Trophoblast cell (in vitro differentiated cells and primary cell): ENCODE measurements at regions not wholly inside any gene's neighbourhood (a gene's known extent, or its start where the extent isn't known, plus 50 kb on each side); places are given as distances from the start of the nearest gene placed in this dataset.

Experiments used
- DNase-seq, 2 donors: peaks; one replicate each; pipeline ENCODE4 v3.0.0-alpha.2; 2016
- H2AFZ ChIP-seq: 2 replicates; pipeline ENCODE4 v1.6.1; 2013; ENCODE audit warnings: low read length, moderate library complexity, mild to moderate bottlenecking; ENCODE audit not compliant: insufficient read depth, poor library complexity
- H2AK5ac ChIP-seq: 2 replicates; pipeline ENCODE4 v1.6.1; 2013; ENCODE audit warnings: mild to moderate bottlenecking, low read length
- H2BK120ac ChIP-seq: 2 replicates; pipeline ENCODE4 v1.6.1; 2013; ENCODE audit warnings: low read length, mild to moderate bottlenecking, moderate library complexity; ENCODE audit not compliant: insufficient read depth, poor library complexity
- H2BK12ac ChIP-seq: 2 replicates; pipeline ENCODE4 v1.6.1; 2013; ENCODE audit warnings: mild to moderate bottlenecking, low read length, moderate library complexity
- H2BK5ac ChIP-seq: 2 replicates; pipeline ENCODE4 v1.6.1; 2013; ENCODE audit warnings: low read length, low read depth, moderate library complexity, mild to moderate bottlenecking; ENCODE audit not compliant: poor library complexity
- H3K14ac ChIP-seq: 2 replicates; pipeline ENCODE4 v1.6.1; 2013; ENCODE audit warnings: mild to moderate bottlenecking, low read length
- H3K18ac ChIP-seq: 2 replicates; pipeline ENCODE4 v1.6.1; 2013; ENCODE audit warnings: mild to moderate bottlenecking, low read length
- H3K23ac ChIP-seq: 2 replicates; pipeline ENCODE4 v1.6.1; 2013; ENCODE audit warnings: low read length
- H3K27ac ChIP-seq: 2 replicates; pipeline ENCODE4 v1.5.1; 2013; ENCODE audit warnings: low read depth, mild to moderate bottlenecking, inconsistent platforms, low read length, moderate library complexity
- H3K27me3 ChIP-seq: 2 replicates; pipeline ENCODE4 v1.6.1; 2013; ENCODE audit warnings: inconsistent platforms, mild to moderate bottlenecking, low read length, moderate library complexity; ENCODE audit not compliant: insufficient read depth
- H3K36me3 ChIP-seq, 2 experiments: 1 replicate in 1 of 2; 2 replicates in 1 of 2; pipeline ENCODE4 v1.6.1; 2013; ENCODE audit warnings: low read length in 2 of 2, mild to moderate bottlenecking in 2 of 2, moderate library complexity in 1 of 2; ENCODE audit not compliant: insufficient read depth in 2 of 2, control insufficient read depth in 1 of 2
- H3K4ac ChIP-seq: 2 replicates; pipeline ENCODE4 v1.6.1; 2013; ENCODE audit warnings: low read depth, mild to moderate bottlenecking, low read length, moderate library complexity
- H3K4me1 ChIP-seq, 2 experiments: 1 replicate in 1 of 2; 2 replicates in 1 of 2; pipeline ENCODE4 v1.6.1; 2013; ENCODE audit warnings: low read length in 2 of 2, mild to moderate bottlenecking in 2 of 2, moderate library complexity in 1 of 2; ENCODE audit not compliant: insufficient read depth in 2 of 2, control insufficient read depth in 1 of 2
- H3K4me2 ChIP-seq: 2 replicates; pipeline ENCODE4 v1.6.1; 2013; ENCODE audit warnings: inconsistent platforms, mild to moderate bottlenecking, low read length, moderate library complexity
- H3K4me3 ChIP-seq: 2 replicates; pipeline ENCODE4 v1.5.1; 2013; ENCODE audit warnings: mild to moderate bottlenecking, low read depth, low read length, inconsistent platforms
- H3K79me1 ChIP-seq: one replicate; pipeline ENCODE4 v1.6.1; 2013; ENCODE audit warnings: low read length
- H3K79me2 ChIP-seq: 2 replicates; pipeline ENCODE4 v1.6.1; 2013; ENCODE audit warnings: low read length, mild to moderate bottlenecking; ENCODE audit not compliant: control insufficient read depth, insufficient read depth, poor library complexity
- H3K9ac ChIP-seq: 2 replicates; pipeline ENCODE4 v1.6.1; 2013; ENCODE audit warnings: mild to moderate bottlenecking, low read length
- H3K9me3 ChIP-seq: 2 replicates; pipeline ENCODE4 v1.6.1; 2013; ENCODE audit warnings: low read depth, mild to moderate bottlenecking, control low read depth, inconsistent platforms, low read length; ENCODE audit not compliant: insufficient read depth
- H4K12ac ChIP-seq: 2 replicates; pipeline ENCODE4 v1.6.1; 2013; ENCODE audit warnings: low read depth, mild to moderate bottlenecking, low read length, moderate library complexity
- H4K8ac ChIP-seq: 2 replicates; pipeline ENCODE4 v1.6.1; 2013; ENCODE audit warnings: low read depth, mild to moderate bottlenecking, low read length, moderate library complexity
- H4K91ac ChIP-seq: one replicate; pipeline ENCODE4 v1.6.1; 2013; ENCODE audit warnings: low read depth, mild to moderate bottlenecking, low read length, moderate library complexity
- WGBS: extraction: QIAGEN DNeasy Blood & Tissue Kit; methylation state at CpG from one replicate; pipeline ENCODE4 v1.1.7; 2013; ENCODE audit warnings: missing lambda C conversion rate; ENCODE audit not compliant: insufficient read length, insufficient coverage; ENCODE audit errors: extremely low coverage; 5-methylcytosine and 5-hydroxymethylcytosine counted together

DNA sequence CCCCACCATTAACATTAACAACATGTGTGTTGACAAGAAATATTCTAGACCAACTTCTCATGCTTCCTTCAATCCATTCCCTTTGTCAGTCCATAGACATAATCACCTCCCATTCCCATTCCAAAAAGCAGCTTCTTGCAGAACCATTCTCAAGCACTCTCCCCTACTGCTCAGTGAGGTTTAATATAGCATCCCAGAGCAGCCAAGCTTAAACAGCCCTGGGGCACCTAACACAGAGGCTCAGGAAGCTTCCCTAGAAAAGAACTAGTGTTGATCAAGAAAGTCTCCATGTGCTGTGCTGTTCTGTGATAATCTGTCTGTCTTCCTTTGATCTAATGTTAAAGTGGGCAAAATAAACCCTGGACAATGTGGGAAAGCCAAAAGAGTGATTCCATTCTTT lies 174.2 kb upstream of the NOCT start:
- Histone ChIP-seq H3K23ac (no peak overlapping the region), H4K12ac (no peak overlapping the region), H3K79me2 (no peaks in the 10 kb centered on the region), H2AK5ac (no peak overlapping the region), H2AFZ (no peak overlapping the region), H3K79me1 (no peaks in the 10 kb centered on the region), H4K91ac (no peak overlapping the region), H3K9ac (no peak overlapping the region), H3K14ac (no peak overlapping the region), H3K27ac (no peak overlapping the region), H3K36me3 (no peaks in the 10 kb centered on the region), H4K8ac (no peak overlapping the region), H3K18ac (no peak overlapping the region), H3K27me3 (no peaks in the 10 kb centered on the region), H2BK12ac (no peak overlapping the region), H2BK120ac (no peak overlapping the region), H2BK5ac (no peak overlapping the region), H3K4ac (no peak overlapping the region), H3K4me3 (no peak overlapping the region), H3K4me1 (no peaks in the 10 kb centered on the region), H3K4me2 (no peak overlapping the region), H3K9me3 (peaks cover 1% of the 10 kb centered on the region)
- DNase-seq = no peak

DNA sequence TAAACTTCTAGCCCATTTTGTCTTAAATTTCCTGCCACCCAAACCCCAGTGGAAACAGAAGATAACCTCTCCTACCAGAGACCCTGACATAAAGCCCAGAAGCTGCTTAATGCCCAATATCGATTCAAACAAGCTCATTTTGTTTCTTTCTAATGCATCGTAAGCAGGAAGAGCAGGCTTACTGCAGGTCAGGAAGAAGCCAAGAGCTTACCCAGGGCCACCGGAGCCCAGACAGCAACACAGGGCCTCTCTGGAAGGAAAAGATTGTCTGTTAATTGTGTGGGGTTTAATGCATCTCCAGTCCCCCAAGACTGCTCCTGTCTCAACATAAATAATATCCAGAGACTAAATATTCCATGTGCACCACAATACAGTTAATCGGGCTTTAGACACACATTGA lies 177.3 kb upstream of the NOCT start:
- no CpG with 5 or more reads among the region's 4 CpGs for WGBS
- H4K8ac ChIP-seq = no peak overlapping the region
- H3K27ac ChIP-seq = no peak overlapping the region
- no peak overlapping the region for H3K9ac ChIP-seq
- peaks cover 1% of the 10 kb centered on the region for H3K9me3 ChIP-seq
- no peak overlapping the region for H4K91ac ChIP-seq
- no peak overlapping the region for H3K18ac ChIP-seq
- no peak overlapping the region for H3K4me2 ChIP-seq
- H3K4me3 ChIP-seq = no peak overlapping the region
- H3K79me2 ChIP-seq = no peaks in the 10 kb centered on the region
- no peaks in the 10 kb centered on the region for H3K27me3 ChIP-seq
- H3K79me1 ChIP-seq = no peaks in the 10 kb centered on the region
- H2BK12ac ChIP-seq = no peak overlapping the region
- H3K23ac ChIP-seq = no peak overlapping the region
- H3K4ac ChIP-seq = no peak overlapping the region
- H3K36me3 ChIP-seq = no peaks in the 10 kb centered on the region
- no peak overlapping the region for H2BK120ac ChIP-seq
- H2BK5ac ChIP-seq = no peak overlapping the region
- H2AFZ ChIP-seq = no peak overlapping the region
- no peak for DNase-seq
- H3K4me1 ChIP-seq = no peaks in the 10 kb centered on the region
- H2AK5ac ChIP-seq = no peak overlapping the region
- no peak overlapping the region for H3K14ac ChIP-seq
- H4K12ac ChIP-seq = no peak overlapping the region

DNA sequence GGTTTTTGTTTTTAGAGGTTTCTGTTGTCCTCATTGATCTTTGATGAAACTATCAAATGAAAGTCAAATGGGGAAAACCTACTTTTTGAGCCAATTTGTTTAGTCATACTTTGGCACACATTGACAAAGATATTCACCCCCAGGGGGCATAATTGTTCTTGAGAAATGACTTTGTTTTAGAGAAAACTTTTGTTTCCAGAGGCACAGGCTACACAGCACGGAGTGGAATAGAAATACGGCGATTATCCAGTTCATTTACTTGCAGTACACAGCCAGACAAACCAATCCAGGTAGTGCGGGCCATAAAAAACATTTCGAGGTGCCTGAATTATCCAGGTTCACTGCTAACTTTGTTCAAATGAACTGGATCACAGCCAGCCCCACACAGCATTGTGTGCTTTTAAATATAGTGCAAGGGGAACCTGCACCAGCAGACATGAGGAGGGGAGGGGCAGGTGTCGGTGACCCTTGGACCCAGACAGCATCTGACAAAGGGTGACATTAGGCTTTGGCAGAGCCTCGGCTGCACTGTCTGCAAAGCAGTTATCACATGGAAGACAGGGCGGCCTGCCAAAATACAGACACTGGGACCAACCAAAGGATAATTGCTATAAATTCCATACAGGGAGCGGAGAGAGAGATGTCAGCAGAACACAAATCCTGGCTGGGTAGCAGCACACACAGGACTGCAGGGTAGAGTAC lies 179.6 kb upstream of the NOCT start:
- Histone ChIP-seq H3K9me3 (peaks cover 1% of the 10 kb centered on the region), H3K27ac (no peak overlapping the region), H3K23ac (no peak overlapping the region), H4K8ac (no peak overlapping the region), H3K4ac (no peak overlapping the region), H3K14ac (no peak overlapping the region), H4K91ac (no peak overlapping the region), H3K27me3 (no peaks in the 10 kb centered on the region), H2AK5ac (no peak overlapping the region), H3K79me1 (no peaks in the 10 kb centered on the region), H3K4me3 (no peak overlapping the region), H2BK5ac (no peak overlapping the region), H3K4me1 (no peaks in the 10 kb centered on the region), H2BK120ac (no peak overlapping the region), H3K9ac (no peak overlapping the region), H2AFZ (no peak overlapping the region), H3K36me3 (no peaks in the 10 kb centered on the region), H4K12ac (no peak overlapping the region), H2BK12ac (no peak overlapping the region), H3K79me2 (no peaks in the 10 kb centered on the region), H3K18ac (no peak overlapping the region), H3K4me2 (no peak overlapping the region)
- WGBS = no CpG with 5 or more reads among the region's 9 CpGs
- DNase-seq = peak in 1 of 2 donors; percentile 30

DNA sequence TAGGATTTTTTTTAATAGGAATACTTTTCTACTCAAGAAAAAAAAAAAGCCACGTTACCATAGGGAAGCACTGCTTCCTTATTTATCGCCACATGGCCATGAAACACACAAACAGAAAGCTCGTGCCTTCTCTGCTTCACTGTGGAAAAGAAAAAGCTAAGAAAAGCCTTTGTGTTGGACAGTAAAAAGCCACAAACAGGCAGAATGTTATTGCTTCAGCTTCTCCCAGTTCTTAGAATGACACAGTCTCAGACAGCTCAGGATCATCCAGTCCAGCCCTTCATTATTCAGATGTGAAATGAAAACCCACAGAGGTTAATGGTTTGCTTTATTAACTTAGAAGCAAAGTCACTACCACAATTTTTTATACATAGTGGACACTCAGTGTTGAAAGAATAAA lies 181.6 kb upstream of the NOCT start:
- Histone ChIP-seq H2AK5ac (no peak overlapping the region), H3K4me1 (no peaks in the 10 kb centered on the region), H3K27me3 (no peaks in the 10 kb centered on the region), H2BK5ac (no peak overlapping the region), H3K4me3 (no peak overlapping the region), H2BK120ac (no peak overlapping the region), H2AFZ (no peak overlapping the region), H3K9ac (no peak overlapping the region), H4K8ac (no peak overlapping the region), H4K91ac (no peak overlapping the region), H3K4ac (no peak overlapping the region), H3K27ac (no peak overlapping the region), H3K36me3 (no peaks in the 10 kb centered on the region), H3K79me2 (no peaks in the 10 kb centered on the region), H3K14ac (no peak overlapping the region), H3K4me2 (no peak overlapping the region), H3K18ac (no peak overlapping the region), H3K79me1 (no peaks in the 10 kb centered on the region), H2BK12ac (no peak overlapping the region), H4K12ac (no peak overlapping the region), H3K23ac (no peak overlapping the region), H3K9me3 (no peaks in the 10 kb centered on the region)
- DNase-seq = no peak
- WGBS = no CpG with 5 or more reads among the region's 3 CpGs
